ENCODE measurements at regions not wholly inside any gene's neighbourhood (a gene's known extent, or its start where the extent isn't known, plus 50 kb on each side); places are given as distances from the start of the nearest gene placed in this dataset.

DNA sequence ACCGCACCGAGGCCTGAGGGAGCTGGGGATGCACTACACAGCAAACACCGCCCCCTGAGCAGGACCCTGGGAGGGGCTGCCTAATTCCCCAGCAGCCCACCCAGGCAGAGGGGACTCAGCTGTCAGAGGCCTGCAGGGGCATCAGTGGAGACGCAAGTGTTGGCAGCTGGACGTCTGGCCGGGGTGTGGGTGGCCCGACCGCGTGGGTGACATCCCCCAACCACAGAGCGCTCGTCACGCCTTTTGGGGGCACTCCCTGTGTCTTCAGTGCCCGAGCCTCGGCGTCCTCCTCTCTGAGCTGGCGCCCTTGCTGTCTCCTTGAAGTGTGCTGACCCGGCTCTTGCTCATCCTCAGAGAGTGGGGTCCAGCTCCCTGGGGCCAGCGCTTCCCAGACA lies 150.2 kb downstream of the BRD1 start:
- H3K27ac ChIP-seq = no peak overlapping the region
- WGBS, 2 donors = 82 to 83% methylated on average over 18 of the region's 18 CpGs
- DNase-seq = peak; percentile 38
- no peak for TF ChIP-seq POLR2AphosphoS5 (IDR thresholded peaks at IDR 0.05)
- TF ChIP-seq CTCF (IDR thresholded peaks at IDR 0.05) = no peak
- TF ChIP-seq POLR2A (IDR thresholded peaks at IDR 0.05) = no peak
- no peak for TF ChIP-seq EP300 (IDR thresholded peaks at IDR 0.05)
- no peak overlapping the region for H3K4me3 ChIP-seq
- H3K27me3 ChIP-seq = peaks cover 0 to 53% (median 20%) of the 10 kb centered on the region in 3 donors
- intact Hi-C loops (cut with DNase I) = no loop called here
- no peaks in the 10 kb centered on the region for H3K9me3 ChIP-seq
- no peaks in the 10 kb centered on the region for H3K36me3 ChIP-seq
- H3K4me1 ChIP-seq = no peaks in the 10 kb centered on the region

DNA sequence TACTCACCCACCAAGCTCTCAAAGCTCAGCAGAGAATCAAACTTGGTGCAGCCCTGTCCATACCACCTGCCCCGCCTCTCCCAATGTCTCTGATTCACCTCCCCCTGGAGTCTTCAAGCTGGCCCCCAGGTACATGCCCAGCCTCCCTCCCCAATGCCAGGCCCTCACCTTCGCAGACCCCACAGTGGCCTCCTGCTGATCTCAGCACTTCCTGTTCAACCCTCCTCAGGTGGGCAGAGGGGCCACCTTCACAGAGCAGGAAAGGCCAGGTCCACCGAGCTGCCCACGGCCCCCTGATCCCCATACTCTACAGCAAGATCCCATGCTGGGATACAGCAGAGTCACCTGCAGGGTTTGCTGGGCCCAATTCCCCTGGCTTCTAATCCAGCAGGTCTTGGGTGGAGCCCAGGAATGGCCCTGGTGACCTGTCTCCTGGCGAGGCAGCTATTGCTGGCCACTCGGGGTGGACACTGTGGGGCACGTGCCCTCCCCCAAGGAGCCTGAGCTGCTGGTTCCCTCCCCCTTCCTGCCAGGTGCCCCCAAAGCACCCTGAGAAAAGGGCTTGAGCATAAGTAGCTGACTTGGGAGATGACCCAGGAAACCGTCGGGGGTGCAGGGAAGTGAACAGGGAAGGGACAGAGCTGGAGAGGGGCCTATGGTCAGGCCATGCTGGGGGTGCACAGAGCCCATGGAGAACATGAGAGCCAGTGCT lies 150.7 kb downstream of the BRD1 start:
- intact Hi-C loops (cut with DNase I) = no loop called here
- WGBS, 2 donors = 63 to 72% methylated on average over 9 of the region's 9 CpGs
- H3K27me3 ChIP-seq = peaks cover 0 to 57% (median 22%) of the 10 kb centered on the region in 3 donors
- no peaks in the 10 kb centered on the region for H3K9me3 ChIP-seq
- no peaks in the 10 kb centered on the region for H3K36me3 ChIP-seq
- TF ChIP-seq EP300 (IDR thresholded peaks at IDR 0.05) (no peak), CTCF (IDR thresholded peaks at IDR 0.05) (no peak), POLR2A (IDR thresholded peaks at IDR 0.05) (no peak), POLR2AphosphoS5 (IDR thresholded peaks at IDR 0.05) (no peak)
- H3K27ac ChIP-seq = no peak overlapping the region
- H3K4me3 ChIP-seq = no peak overlapping the region
- no peaks in the 10 kb centered on the region for H3K4me1 ChIP-seq
- peak; percentile 46 for DNase-seq

GRCh38 chr22:49676230-49676629 lies 151.4 kb downstream of the BRD1 start:
- no peak for TF ChIP-seq EP300 (IDR thresholded peaks at IDR 0.05)
- no peak for TF ChIP-seq POLR2AphosphoS5 (IDR thresholded peaks at IDR 0.05)
- no peak for TF ChIP-seq CTCF (IDR thresholded peaks at IDR 0.05)
- no peak for TF ChIP-seq POLR2A (IDR thresholded peaks at IDR 0.05)
- intact Hi-C loops (cut with DNase I) = no loop called here
- no peaks in the 10 kb centered on the region for H3K36me3 ChIP-seq
- no peak overlapping the region for H3K27ac ChIP-seq
- peaks cover 0 to 4% (median under 1%) of the 10 kb centered on the region in 4 donors for H3K4me1 ChIP-seq
- no peaks in the 10 kb centered on the region for H3K9me3 ChIP-seq
- DNase-seq = peak; percentile 25
- 60 to 81% methylated on average over 5 of the region's 5 CpGs for WGBS, 2 donors
- peaks cover under 1 to 64% (median 29%) of the 10 kb centered on the region in 3 donors for H3K27me3 ChIP-seq
- no peak overlapping the region for H3K4me3 ChIP-seq

DNA sequence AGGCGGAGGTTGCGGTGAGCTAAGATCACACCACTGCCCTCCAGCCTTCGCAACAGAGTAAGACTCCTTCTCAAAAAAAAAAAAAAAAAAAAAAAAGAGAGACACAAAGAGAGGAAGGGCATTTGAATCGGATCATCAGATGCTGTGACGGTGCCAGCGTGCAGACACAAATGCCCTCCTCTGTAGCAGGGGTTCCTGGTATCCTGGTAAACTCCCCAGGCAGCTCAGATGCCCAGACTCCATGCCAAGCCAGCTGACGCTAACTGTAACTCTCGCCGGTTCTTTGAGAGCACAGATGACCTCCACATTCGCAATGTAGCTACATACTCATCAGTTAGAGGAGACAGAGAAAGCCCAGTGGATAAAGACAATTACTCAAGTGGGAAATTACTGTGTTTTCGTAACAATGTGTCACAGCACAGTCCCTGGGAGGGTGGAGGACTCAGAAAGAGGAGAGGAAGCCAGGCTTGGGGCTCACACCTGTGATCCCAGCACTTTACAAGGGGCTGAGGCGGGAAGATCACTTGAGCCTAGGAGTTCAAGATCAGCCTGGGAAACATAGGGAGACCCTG lies 153.1 kb downstream of the BRD1 start:
- DNase-seq = peak; percentile 39

More for the DNA sequence above, 153.1 kb downstream of the BRD1 start:
- Histone ChIP-seq H3K4me3 (no peak overlapping the region), H3K27me3 (peaks cover 12 to 80% (median 45%) of the 10 kb centered on the region in 3 donors), H3K9me3 (no peaks in the 10 kb centered on the region), H3K4me1 (peaks cover 0 to 17% (median 10%) of the 10 kb centered on the region in 4 donors), H3K36me3 (no peaks in the 10 kb centered on the region), H3K27ac (no peak overlapping the region)
- TF ChIP-seq CTCF (IDR thresholded peaks at IDR 0.05) (no peak), POLR2A (IDR thresholded peaks at IDR 0.05) (no peak)
- intact Hi-C loops (cut with DNase I) = no loop called here
- WGBS, 2 donors = 87 to 92% methylated on average over 12 of the region's 12 CpGs
